Gastroesophageal sphincter (tissue), 3 donors: ENCODE measurements at regions not wholly inside any gene's neighbourhood (a gene's known extent, or its start where the extent isn't known, plus 50 kb on each side); places are given as distances from the start of the nearest gene placed in this dataset.

Source experiments
- CTCF ChIP-seq, 4 experiments: fragments of 200-600 bp in 2 of 4; fragments of 450-650 bp in 2 of 4; sonication (generic) in 1 of 4; IDR thresholded peaks; one replicate each; pipeline ENCODE4 v1.5.1; 2017 to 2019; ENCODE audit warnings: antibody characterized with exemption in 4 of 4, mild to moderate bottlenecking in 2 of 4, moderate library complexity in 2 of 4
- POLR2A ChIP-seq, 2 donors: fragments of 450-650 bp; IDR thresholded peaks; one replicate each; pipeline ENCODE4 v1.6.1; 2017; ENCODE audit warnings: antibody characterized with exemption in 2 of 2, mild to moderate bottlenecking in 2 of 2, moderate library complexity in 1 of 2
- POLR2AphosphoS5 ChIP-seq: sonication (generic); formaldehyde crosslinking; IDR thresholded peaks from one replicate; pipeline ENCODE4 v1.6.1; 2017; ENCODE audit warnings: antibody characterized with exemption

DNA sequence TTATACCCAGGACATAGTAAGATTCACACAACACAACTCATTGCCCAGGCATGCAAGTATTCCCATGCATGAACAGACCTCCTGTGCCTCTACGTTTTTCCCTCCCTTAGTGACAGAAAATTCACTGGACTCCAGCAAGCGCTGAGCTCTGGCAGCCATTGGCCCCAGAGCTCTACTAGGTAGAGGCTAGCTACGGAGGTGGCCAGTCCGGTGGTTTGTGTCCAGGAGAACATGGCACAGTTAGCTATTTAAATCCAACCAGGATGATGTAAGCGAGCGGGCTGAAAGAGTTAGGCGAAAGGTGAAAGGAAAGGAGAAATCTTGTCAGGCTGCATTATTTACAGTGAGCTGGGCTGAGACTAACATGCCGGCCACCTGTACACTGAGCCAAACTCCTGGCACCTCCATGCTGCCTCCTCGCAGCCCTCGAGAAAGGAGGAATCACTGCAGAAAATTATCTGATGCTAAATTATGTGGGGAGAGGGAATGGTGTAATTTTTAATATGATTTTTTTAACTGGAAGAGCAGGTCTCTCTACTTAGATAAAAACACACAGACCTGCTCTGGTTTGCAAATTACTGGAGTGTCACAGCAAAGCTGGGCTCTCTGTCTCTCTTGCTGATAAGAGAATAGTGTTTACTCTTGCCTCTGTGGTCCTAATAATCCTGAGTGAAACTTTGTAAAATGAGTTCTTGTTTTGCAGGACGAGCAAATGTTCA, 50.1 kb upstream of the ARMC2 start:
- TF ChIP-seq CTCF (IDR thresholded peaks at IDR 0.05) (no peak), POLR2A (IDR thresholded peaks at IDR 0.05) (no peak), POLR2AphosphoS5 (no peak)
